K562 (cell line): ENCODE measurements at regions not wholly inside any gene's neighbourhood (a gene's known extent, or its start where the extent isn't known, plus 50 kb on each side); places are given as distances from the start of the nearest gene placed in this dataset.

ENCODE experiments used
- CTCF ChIP-seq, 3 experiments: IDR thresholded peaks in 2 of 3; conservative IDR thresholded peaks in 1 of 3; 2 replicates each; pipeline ENCODE4 v1.5.1; 2011 to 2012; ENCODE audit warnings: low read length in 3 of 3, mild to moderate bottlenecking in 3 of 3, control low read depth in 2 of 3, improper control_type of control experiment in 1 of 3, inconsistent platforms in 1 of 3, low read depth in 1 of 3, mixed read lengths in 1 of 3, moderate library complexity in 1 of 3; ENCODE audit not compliant: insufficient read depth in 2 of 3
- E2F5 ChIP-seq: sonication (generic); formaldehyde crosslinking; IDR thresholded peaks from 2 replicates; pipeline ENCODE4 v1.8.0; 2022; ENCODE audit warnings: mild to moderate bottlenecking, missing genetic modification reagents
- EP300 ChIP-seq: IDR thresholded peaks from 2 replicates; pipeline ENCODE4 v1.6.1; 2012; ENCODE audit warnings: low read length, improper control_type of control experiment
- HMGXB4 ChIP-seq: sonication (generic); formaldehyde crosslinking; IDR thresholded peaks from 2 replicates; pipeline ENCODE4 v1.8.1; 2023; ENCODE audit warnings: mild to moderate bottlenecking, missing genetic modification reagents
- PBX2 ChIP-seq, 2 experiments: IDR thresholded peaks in 1 of 2; conservative IDR thresholded peaks in 1 of 2; 2 replicates each; pipeline ENCODE4 v1.6.1; 2016; ENCODE audit warnings: low read depth in 2 of 2, mild to moderate bottlenecking in 1 of 2, missing compliant biosample characterization in 1 of 2, missing genetic modification characterization in 1 of 2, moderate library complexity in 1 of 2
- SIX5 ChIP-seq, 2 experiments: IDR thresholded peaks; 2 replicates each; pipeline ENCODE4 v1.6.1; 2011; ENCODE audit warnings: low read length in 2 of 2, borderline replicate concordance in 1 of 2, low read depth in 1 of 2, mild to moderate bottlenecking in 1 of 2, moderate library complexity in 1 of 2; ENCODE audit not compliant: insufficient read depth in 1 of 2
- SNRNP70 ChIP-seq: fragments of 200-400 bp; formaldehyde crosslinking; optimal IDR thresholded peaks from 2 replicates; pipeline ENCODE3; 2017; ENCODE audit warnings: low read depth, low read length
- TCF7L2 ChIP-seq: fragments of 150-350 bp; IDR thresholded peaks from 2 replicates; pipeline ENCODE4 v1.6.1; 2016; ENCODE audit warnings: low read depth, mild to moderate bottlenecking, low read length, moderate library complexity
- ZNF174 ChIP-seq: fragments of 250-450 bp; sonication (Bioruptor Pico); IDR thresholded peaks from 2 replicates; pipeline ENCODE4 v1.4.0; 2020; ENCODE audit warnings: mild to moderate bottlenecking

GRCh38 chr19:28667348-28667977, 545.5 kb downstream of the UQCRFS1 start:
- no peak for TF ChIP-seq SNRNP70
- TF ChIP-seq CTCF (IDR thresholded peaks at IDR 0.05 in 2 of 3, conservative IDR thresholded peaks at IDR 0.05 in 1 of 3; ENCODE audit: insufficient read depth in 2 of 3, low read depth in 1 of 3, low read length in 3 of 3), result no peak
- no peak for TF ChIP-seq SIX5 (IDR thresholded peaks at IDR 0.05; ENCODE audit: borderline replicate concordance in 1 of 2, insufficient read depth in 1 of 2, low read depth in 1 of 2, low read length in 2 of 2)
- TF ChIP-seq PBX2 (CRISPR knock-in tag; IDR thresholded peaks at IDR 0.05; ENCODE audit: low read depth), result no peak
- TF ChIP-seq PBX2 (tag; conservative IDR thresholded peaks at IDR 0.05; ENCODE audit: low read depth), result no peak
- TF ChIP-seq HMGXB4 (CRISPR knock-in tag), result no peak
- no peak for TF ChIP-seq E2F5 (CRISPR knock-in tag)
- TF ChIP-seq ZNF174 (CRISPR knock-in tag), result no peak
- no peak for TF ChIP-seq EP300
- no peak for TF ChIP-seq TCF7L2
